ENCODE measurements at regions not wholly inside any gene's neighbourhood (a gene's known extent, or its start where the extent isn't known, plus 50 kb on each side); places are given as distances from the start of the nearest gene placed in this dataset.

DNA sequence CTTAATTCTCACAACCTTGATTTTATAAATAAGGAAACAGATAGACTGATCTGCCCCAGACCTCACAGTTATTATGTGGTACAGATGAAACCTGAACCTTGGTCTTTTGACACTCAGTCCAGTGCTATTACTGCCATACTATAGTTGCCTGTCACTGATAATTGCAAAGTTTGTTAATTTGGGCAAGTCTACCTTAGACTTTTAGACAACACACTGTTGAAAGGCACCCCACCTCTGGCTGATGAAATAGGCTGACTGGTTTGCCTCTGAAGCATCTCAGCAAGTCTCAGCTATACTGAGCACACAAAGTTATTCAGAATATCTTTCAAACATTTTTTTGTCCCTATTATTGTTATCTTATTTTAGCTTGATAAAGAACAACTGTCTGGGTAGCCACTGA lies 53.1 kb upstream of the MAP4 start:
- TF ChIP-seq RFX5 (IDR thresholded peaks at IDR 0.05; ENCODE audit: low read depth, low read length) (no peak), BHLHE40 (IDR thresholded peaks at IDR 0.05; ENCODE audit: low read depth, low read length) (no peak), CHD1 (IDR thresholded peaks at IDR 0.05; ENCODE audit: low read depth, low read length) (no peak), POLR2A (IDR thresholded peaks at IDR 0.05; ENCODE audit: low read depth, low read length) (no peak), RAD21 (IDR thresholded peaks at IDR 0.05; ENCODE audit: low read length) (no peak), CEBPB (IDR thresholded peaks at IDR 0.05; ENCODE audit: low read depth, low read length) (no peak)
- TF ChIP-seq, protein P1, sequence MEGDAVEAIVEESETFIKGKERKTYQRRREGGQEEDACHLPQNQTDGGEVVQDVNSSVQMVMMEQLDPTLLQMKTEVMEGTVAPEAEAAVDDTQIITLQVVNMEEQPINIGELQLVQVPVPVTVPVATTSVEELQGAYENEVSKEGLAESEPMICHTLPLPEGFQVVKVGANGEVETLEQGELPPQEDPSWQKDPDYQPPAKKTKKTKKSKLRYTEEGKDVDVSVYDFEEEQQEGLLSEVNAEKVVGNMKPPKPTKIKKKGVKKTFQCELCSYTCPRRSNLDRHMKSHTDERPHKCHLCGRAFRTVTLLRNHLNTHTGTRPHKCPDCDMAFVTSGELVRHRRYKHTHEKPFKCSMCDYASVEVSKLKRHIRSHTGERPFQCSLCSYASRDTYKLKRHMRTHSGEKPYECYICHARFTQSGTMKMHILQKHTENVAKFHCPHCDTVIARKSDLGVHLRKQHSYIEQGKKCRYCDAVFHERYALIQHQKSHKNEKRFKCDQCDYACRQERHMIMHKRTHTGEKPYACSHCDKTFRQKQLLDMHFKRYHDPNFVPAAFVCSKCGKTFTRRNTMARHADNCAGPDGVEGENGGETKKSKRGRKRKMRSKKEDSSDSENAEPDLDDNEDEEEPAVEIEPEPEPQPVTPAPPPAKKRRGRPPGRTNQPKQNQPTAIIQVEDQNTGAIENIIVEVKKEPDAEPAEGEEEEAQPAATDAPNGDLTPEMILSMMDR (conservative IDR thresholded peaks at IDR 0.05; ENCODE audit: low read depth, low read length), result no peak
- TF ChIP-seq, protein P2, sequence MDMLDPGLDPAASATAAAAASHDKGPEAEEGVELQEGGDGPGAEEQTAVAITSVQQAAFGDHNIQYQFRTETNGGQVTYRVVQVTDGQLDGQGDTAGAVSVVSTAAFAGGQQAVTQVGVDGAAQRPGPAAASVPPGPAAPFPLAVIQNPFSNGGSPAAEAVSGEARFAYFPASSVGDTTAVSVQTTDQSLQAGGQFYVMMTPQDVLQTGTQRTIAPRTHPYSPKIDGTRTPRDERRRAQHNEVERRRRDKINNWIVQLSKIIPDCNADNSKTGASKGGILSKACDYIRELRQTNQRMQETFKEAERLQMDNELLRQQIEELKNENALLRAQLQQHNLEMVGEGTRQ (IDR thresholded peaks at IDR 0.05; ENCODE audit: low read depth, low read length), result no peak
- TF ChIP-seq, protein P3, sequence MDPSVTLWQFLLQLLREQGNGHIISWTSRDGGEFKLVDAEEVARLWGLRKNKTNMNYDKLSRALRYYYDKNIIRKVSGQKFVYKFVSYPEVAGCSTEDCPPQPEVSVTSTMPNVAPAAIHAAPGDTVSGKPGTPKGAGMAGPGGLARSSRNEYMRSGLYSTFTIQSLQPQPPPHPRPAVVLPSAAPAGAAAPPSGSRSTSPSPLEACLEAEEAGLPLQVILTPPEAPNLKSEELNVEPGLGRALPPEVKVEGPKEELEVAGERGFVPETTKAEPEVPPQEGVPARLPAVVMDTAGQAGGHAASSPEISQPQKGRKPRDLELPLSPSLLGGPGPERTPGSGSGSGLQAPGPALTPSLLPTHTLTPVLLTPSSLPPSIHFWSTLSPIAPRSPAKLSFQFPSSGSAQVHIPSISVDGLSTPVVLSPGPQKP (IDR thresholded peaks at IDR 0.05; ENCODE audit: borderline replicate concordance, low read depth, low read length), result no peak

Measured in IMR-90 (cell line).